HG02852 (cell line): ENCODE measurements at regions not wholly inside any gene's neighbourhood (a gene's known extent, or its start where the extent isn't known, plus 50 kb on each side); places are given as distances from the start of the nearest gene placed in this dataset.

Experiments used
- ATAC-seq: cut with Tn5 transposase; IDR thresholded peaks from one replicate; pipeline ENCODE4 v1.9.1; 2021; ENCODE audit warnings: mild to moderate bottlenecking, moderate library complexity; ENCODE audit not compliant: unreplicated experiment

DNA sequence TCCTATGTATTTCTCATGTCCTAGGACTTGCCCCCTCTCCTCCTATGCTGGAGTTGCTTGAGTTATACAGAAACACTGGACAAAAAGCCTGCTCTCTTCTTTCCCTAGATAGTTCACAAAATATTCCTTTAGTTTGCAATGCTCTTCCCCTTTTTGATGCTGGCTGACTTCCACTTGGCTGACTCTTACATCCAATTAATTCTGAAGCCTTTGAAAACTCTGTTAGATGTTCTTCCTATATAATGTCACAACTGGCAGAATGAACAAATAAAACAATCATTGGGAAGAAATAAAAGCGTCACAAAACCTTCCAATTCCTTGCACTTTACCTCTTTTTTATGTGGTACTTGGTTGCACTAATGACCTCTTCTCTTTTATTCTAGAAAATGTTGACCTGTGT is 253.8 kb upstream of the CITED2 start:
- ATAC-seq, result no peak

GRCh38 chr6:139627091-139627490 is 252.6 kb upstream of the CITED2 start:
- ATAC-seq, result no peak

- no peak for ATAC-seq
Measured at GRCh38 chr6:139625998-139626975, 251.8 kb upstream of the CITED2 start.

GRCh38 chr6:139625081-139625939 is 250.9 kb upstream of the CITED2 start:
- ATAC-seq, result no peak

DNA sequence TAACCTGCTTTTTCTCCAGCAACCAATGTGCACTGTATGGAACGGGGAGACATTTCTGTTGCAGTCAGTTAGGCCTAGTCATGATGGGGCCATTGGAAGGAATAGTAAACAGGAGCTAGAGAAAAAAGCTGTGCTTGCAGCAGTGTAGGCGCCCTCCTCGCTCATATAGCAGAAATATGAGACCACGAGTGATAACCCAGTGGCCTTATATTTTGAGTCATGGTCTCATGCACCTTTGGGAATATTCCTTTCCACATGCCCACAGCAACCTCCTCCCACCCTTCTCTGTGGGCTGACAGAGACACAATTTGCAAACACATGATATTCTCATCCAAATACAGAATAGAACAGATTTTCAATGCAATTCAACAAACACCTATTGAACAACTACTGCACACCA is 248.9 kb upstream of the CITED2 start:
- no peak for ATAC-seq

DNA sequence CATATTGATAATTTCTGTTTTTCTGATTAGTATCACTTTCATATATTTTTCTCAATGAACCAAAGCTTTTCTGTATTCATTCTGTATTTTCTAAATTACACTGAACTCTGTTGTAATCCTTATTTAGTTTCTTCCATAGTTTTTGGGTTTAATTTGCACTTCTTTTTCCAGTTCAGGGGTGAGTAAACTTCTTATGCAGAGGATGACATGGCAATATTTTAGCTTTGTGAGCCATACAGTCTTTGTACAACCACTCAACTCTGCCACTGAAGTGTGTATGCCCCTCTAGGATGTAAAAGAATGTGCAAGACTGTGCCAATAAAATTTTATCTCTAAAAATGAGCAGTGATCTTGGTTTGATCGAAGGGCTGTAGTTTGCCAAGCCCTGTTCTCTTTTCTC is 239.0 kb upstream of the CITED2 start:
- ATAC-seq, result no peak

DNA sequence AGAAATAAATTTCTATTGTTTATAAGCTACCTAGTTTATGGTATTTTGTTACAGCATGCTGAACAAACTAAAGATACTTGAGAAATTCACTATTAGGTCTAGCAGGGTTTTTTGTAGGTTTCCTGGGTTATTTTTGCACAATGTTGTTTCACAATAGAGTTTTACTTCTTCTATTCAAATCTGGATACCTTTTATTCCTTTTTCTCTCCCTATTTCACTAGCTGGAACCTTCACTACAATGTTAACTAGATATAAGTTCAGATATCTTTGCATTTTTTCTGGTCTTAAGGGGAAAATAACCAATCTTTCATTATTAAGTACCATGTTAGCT is 237.7 kb upstream of the CITED2 start:
- no peak for ATAC-seq

DNA sequence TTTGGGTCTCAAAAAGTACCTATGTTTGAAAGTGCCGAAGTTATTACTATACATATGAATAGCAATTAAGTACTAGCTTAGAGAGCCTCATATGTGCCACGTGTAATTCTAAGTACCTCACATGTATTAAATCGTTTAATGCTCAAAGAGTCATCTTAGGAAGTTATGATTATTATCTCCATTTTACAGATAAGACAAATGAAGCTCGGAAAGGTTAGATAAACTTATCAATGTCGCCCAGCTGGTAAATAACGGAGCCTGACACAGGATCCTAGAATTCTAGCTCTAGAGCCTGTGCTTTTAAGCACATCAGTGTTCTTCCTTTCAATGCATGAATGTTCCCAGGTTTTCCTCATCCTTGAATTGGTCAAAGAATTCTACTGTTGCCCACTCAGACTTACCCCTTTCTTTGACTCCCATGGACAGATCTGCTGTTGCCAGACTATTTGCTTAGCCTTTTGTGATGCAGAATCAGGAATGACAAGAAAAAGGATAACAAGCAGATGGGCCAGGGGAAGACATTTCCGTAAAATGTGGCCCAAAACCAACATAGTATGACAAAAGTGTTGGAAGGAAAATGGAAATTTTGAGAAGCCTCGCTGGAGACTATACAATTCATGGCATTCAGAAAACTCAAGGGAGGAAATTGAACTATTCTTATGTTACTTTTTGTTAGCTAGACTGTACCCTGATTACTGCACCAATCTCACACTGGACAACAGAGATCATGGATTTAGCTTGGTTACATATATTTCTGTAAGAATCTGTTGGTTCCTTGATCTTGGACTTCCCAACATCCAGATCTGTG is 237.1 kb upstream of the CITED2 start:
- ATAC-seq, result no peak

DNA sequence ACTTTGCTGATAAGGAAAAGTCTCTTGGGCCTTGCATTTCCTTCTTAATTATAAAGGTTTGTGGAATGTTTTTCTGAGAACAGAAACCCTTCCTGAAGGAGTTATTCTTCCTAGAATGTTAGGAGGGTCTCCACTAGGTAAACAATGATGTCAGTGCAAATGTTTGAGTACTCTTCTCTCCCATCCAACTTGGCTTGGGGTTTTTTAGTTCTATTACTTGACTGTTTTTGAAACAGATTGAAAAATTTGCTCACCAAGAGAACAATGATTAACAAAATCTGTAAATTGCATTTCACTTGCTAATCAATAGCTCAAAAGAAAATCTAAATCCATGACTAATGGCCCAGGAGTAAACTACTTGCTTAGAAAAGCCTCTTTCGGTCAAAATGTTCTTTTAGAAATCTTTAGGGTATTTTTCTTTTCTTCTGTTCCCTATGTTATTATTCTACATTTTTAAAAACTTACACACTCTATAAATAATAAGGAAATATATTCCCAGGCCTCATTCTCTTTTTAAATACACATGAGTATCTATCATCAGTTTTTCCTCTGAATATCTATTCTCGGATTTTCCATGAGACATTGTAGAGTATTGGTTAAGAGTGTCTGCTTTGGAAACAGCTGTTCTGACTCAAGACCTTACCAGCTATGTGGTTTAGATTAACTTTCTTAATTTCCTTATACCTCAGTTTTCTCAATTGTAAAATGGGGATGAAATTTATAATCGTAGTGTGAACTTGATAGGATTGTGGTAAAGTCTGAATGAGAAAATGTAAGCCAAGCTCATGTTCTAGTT is 234.2 kb upstream of the CITED2 start:
- no peak for ATAC-seq

GRCh38 chr6:139605350-139605749 is 230.9 kb upstream of the CITED2 start:
- ATAC-seq, result no peak

DNA sequence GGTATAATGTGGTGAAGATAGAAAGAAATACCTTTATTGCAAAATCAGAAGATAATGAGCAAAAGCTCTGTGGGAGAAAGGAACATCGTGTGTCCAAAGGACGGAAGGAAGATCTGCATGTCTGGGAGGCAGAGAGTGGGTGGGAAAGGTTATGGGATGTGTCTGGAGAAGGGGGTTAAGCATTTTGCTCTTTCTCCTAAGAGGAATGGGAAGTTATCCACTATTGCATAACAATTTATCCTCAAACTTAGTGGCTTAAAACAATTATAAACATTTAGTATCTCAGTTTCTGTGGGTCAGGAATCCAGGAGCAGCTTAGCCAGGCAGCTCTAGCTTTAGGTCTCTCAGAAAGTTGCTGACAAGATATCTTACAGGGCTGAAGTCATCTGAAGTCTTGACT is 229.1 kb upstream of the CITED2 start:
- ATAC-seq, result no peak

DNA sequence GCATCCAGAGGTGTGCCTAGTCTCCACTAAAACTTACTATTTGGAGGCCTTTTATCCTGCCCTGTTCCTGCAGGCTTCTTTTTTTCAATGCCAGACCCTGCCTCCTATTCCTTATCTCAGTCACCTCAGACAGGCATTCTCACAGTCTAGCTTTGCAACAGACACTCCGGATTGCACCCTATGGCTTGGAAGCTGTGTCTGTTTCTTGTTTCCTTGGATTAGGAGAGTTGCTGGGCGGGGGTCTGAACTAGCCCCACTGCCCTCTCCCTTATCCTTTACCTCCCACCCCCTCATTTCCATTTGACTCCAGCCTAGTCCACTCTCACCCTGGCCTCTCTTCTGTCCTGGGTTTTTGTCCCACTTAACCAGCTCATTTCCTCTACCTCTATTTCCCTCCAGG is 228.1 kb upstream of the CITED2 start:
- no peak for ATAC-seq

DNA sequence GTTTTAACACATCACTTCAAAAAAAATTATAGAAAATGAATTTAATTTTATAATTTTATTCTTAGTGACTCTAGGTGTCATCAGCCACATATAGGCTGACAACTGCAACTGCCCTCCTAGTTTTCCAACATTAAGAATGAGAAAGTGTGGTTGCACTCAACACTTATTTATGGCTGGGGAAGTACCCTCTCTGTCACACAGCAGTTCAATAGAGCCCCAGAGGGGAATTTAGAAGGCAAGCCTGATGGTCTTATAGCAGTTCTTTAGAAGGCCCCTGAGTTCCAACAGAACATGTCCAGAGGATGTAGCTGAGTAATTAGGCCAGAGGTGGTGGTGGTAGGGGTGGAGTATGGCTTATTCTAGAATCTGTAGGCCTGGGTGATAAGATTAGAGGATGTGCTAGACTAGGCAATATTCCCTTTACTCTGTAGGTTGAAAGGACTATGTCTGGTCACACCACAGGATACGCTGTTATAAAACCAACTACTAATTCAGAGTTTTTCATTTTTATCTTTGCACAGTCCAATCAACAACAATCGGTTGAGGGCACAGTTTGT is 226.5 kb upstream of the CITED2 start:
- ATAC-seq, result peak; percentile 98

DNA sequence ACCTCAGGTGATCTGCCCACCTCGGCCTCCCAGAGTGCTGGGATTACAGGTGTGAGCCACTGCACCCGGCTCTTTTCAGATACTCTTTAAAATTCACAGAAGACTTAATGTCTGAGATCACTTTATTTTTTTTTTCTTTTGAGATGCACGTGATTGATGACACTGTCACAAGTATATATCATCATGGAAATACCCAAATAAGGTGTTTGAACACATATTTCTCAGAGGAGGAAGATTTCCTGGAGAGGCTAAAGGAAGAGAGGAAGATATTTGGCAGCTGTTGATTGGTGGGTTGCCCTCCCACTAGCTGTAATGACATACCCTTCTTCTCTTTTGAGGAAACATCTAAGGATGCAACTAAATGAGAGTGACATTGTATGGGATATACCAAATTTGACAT is 225.9 kb upstream of the CITED2 start:
- ATAC-seq, result peak; percentile 7

GRCh38 chr6:139597771-139598755 is 223.6 kb upstream of the CITED2 start:
- no peak for ATAC-seq

- ATAC-seq, result no peak
Measured at GRCh38 chr6:139597087-139597763, 222.8 kb upstream of the CITED2 start.

GRCh38 chr6:139595183-139595582 is 220.7 kb upstream of the CITED2 start:
- ATAC-seq, result no peak

- no peak for ATAC-seq
Measured at GRCh38 chr6:139594333-139594965, 220.0 kb upstream of the CITED2 start.
